ENCODE measurements at regions not wholly inside any gene's neighbourhood (a gene's known extent, or its start where the extent isn't known, plus 50 kb on each side); places are given as distances from the start of the nearest gene placed in this dataset.
A peak's percentile ranks its signal among the peaks of the same experiment; 100 is the strongest.

DNA sequence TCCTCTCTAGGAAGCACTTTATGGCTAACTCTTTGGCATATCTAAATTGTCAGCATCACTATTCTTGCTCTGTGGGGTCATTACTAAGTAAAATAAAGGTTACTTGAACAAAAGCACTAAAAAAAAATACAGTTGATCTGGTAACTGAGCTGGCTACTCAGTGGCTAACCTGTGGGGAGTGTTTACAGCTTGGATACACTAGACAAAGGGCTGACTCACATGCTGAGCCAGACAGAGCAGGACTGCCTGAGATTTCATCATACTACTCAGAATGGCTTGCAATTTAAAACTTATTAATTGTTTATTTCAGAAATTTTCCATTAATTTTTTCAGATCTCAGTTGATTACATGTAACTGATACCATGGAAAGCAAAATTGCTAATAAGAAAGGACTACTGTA is 1690.4 kb upstream of the SLC39A10 start:
- peak; percentile 64 for DNase-seq (ENCODE audit: low read depth, low spot score)
- FAIRE-seq = no peak
- H2AFZ ChIP-seq (ENCODE audit: low read depth, low read length) = peak overlapping the region; percentile 51

DNA sequence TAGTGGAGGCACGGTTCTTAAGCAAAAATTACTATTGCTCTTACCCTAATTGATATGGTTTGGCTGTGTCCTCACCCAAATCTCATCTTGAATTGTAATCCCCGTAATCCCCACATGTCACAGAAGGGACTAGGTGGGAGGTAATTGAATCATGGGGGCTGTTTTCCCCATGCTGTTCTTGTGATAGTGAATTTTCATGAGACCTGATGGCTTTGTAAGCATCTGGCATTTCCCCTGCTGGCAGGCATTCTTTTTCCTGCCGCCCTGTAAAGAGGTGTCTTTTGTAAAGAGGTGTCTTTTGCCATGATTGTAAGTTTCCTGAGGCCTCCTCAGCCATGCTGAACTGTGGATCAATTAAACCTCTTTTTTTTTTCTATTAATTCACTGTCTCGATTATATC is 1691.8 kb upstream of the SLC39A10 start:
- H2AFZ ChIP-seq (ENCODE audit: low read depth, low read length) = no peak overlapping the region
- no peaks in the 10 kb centered on the region for H3K79me2 ChIP-seq (ENCODE audit: control insufficient read depth, insufficient read depth, low read length)
- intact Hi-C loops (cut with micrococcal nuclease) (loop anchor here (5.0 kb wide), 1 partner anchor 1352 kb away; no protein-coding TSS in a partner anchor), dilution Hi-C loops (cut with MboI; ENCODE audit: extremely low pct_ligation_motif_present, low sequenced_read_pairs) (no loop called here)
- H3K9me3 ChIP-seq (replicated peaks; ENCODE audit: control insufficient read depth, insufficient read depth, low read length) = no peaks in the 10 kb centered on the region
- no peaks in the 10 kb centered on the region for H3K36me3 ChIP-seq (ENCODE audit: control insufficient read depth in 2 of 2, extremely low read depth in 1 of 2, insufficient read depth in 2 of 2, low read length in 2 of 2)
- CTCF ChIA-PET = interaction anchor here (1.0 to 6.2 kb wide), 3 partner anchors 12 to 273 kb away, joined by 3 to 200 read pairs (median 49); no protein-coding TSS in a partner anchor
- H3K27me3 ChIP-seq (ENCODE audit: control insufficient read depth in 2 of 2, insufficient read depth in 2 of 2, low read length in 2 of 2) = no peaks in the 10 kb centered on the region
- H3K4me3 ChIP-seq (replicated peaks in 1 of 3; ENCODE audit: insufficient read depth in 1 of 3, low read depth in 1 of 3, low read length in 3 of 3) = no peak overlapping the region
- no peaks in the 10 kb centered on the region for H3K9me1 ChIP-seq (replicated peaks; ENCODE audit: control insufficient read depth, extremely low read depth, insufficient read depth, low read length)
- H4K20me1 ChIP-seq (replicated peaks; ENCODE audit: control insufficient read depth, extremely low read depth, insufficient read depth, low read length) = no peaks in the 10 kb centered on the region
- H3K9ac ChIP-seq (replicated peaks; ENCODE audit: extremely low read depth, insufficient read depth, low read length) = no peak overlapping the region
- H3K27ac ChIP-seq (ENCODE audit: insufficient read depth, low read depth, low read length) = no peak overlapping the region
- no peak overlapping the region for H3K4me2 ChIP-seq (ENCODE audit: insufficient read depth, low read length)
- no peak for DNase-seq (ENCODE audit: low read depth, low spot score)
- no peak for FAIRE-seq
- TF ChIP-seq, protein P1, sequence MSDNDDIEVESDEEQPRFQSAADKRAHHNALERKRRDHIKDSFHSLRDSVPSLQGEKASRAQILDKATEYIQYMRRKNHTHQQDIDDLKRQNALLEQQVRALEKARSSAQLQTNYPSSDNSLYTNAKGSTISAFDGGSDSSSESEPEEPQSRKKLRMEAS (IDR thresholded peaks at IDR 0.05; ENCODE audit: insufficient read depth, insufficient read length) = no peak
- no peak for TF ChIP-seq FOS (IDR thresholded peaks at IDR 0.05; ENCODE audit: borderline replicate concordance, insufficient read depth, low read length)
- TF ChIP-seq MYC (IDR thresholded peaks at IDR 0.05; ENCODE audit: low read depth, low read length) = no peak
- no peak for TF ChIP-seq GATA2 (IDR thresholded peaks at IDR 0.05; ENCODE audit: insufficient read depth, insufficient read length, low read depth, low read length)
- TF ChIP-seq EZH2 (IDR thresholded peaks at IDR 0.05; ENCODE audit: borderline replicate concordance, low read depth, low read length, severe bottlenecking) = no peak
- TF ChIP-seq JUN (IDR thresholded peaks at IDR 0.05; ENCODE audit: borderline replicate concordance, insufficient read depth, insufficient read length, low read depth) = no peak
- TF ChIP-seq POLR2A (IDR thresholded peaks at IDR 0.05; ENCODE audit: low read depth, low read length) = no peak
- TF ChIP-seq, protein P2, sequence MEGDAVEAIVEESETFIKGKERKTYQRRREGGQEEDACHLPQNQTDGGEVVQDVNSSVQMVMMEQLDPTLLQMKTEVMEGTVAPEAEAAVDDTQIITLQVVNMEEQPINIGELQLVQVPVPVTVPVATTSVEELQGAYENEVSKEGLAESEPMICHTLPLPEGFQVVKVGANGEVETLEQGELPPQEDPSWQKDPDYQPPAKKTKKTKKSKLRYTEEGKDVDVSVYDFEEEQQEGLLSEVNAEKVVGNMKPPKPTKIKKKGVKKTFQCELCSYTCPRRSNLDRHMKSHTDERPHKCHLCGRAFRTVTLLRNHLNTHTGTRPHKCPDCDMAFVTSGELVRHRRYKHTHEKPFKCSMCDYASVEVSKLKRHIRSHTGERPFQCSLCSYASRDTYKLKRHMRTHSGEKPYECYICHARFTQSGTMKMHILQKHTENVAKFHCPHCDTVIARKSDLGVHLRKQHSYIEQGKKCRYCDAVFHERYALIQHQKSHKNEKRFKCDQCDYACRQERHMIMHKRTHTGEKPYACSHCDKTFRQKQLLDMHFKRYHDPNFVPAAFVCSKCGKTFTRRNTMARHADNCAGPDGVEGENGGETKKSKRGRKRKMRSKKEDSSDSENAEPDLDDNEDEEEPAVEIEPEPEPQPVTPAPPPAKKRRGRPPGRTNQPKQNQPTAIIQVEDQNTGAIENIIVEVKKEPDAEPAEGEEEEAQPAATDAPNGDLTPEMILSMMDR (IDR thresholded peaks at IDR 0.05; ENCODE audit: extremely low read depth in 1 of 2, insufficient read depth in 1 of 2, low read depth in 1 of 2, low read length in 2 of 2) = no peak
- TF ChIP-seq POLR2AphosphoS5 (IDR thresholded peaks at IDR 0.05; ENCODE audit: insufficient read depth, low read depth, low read length) = no peak
- no TSS peak for BruUV-seq (replicated peaks)
- no peaks in the 10 kb centered on the region for H3K4me1 ChIP-seq (ENCODE audit: control insufficient read depth, extremely low read depth, insufficient read depth, low read length)
- POLR2A ChIA-PET = no interaction called here

More for the DNA sequence above, 1690.4 kb upstream of the SLC39A10 start:
- no peaks in the 10 kb centered on the region for H3K9me1 ChIP-seq (replicated peaks; ENCODE audit: control insufficient read depth, extremely low read depth, insufficient read depth, low read length)
- H3K36me3 ChIP-seq (ENCODE audit: control insufficient read depth in 2 of 2, extremely low read depth in 1 of 2, insufficient read depth in 2 of 2, low read length in 2 of 2) = no peaks in the 10 kb centered on the region
- H3K27me3 ChIP-seq (ENCODE audit: control insufficient read depth in 2 of 2, insufficient read depth in 2 of 2, low read length in 2 of 2) = no peaks in the 10 kb centered on the region
- dilution Hi-C loops (cut with MboI; ENCODE audit: extremely low pct_ligation_motif_present, low sequenced_read_pairs) (no loop called here), intact Hi-C loops (cut with micrococcal nuclease) (loop anchor here (5.0 kb wide), 1 partner anchor 1351 kb away; no protein-coding TSS in a partner anchor)
- peak overlapping the region; percentile 23 for H3K9ac ChIP-seq (replicated peaks; ENCODE audit: extremely low read depth, insufficient read depth, low read length)
- no peaks in the 10 kb centered on the region for H4K20me1 ChIP-seq (replicated peaks; ENCODE audit: control insufficient read depth, extremely low read depth, insufficient read depth, low read length)
- no peaks in the 10 kb centered on the region for H3K79me2 ChIP-seq (ENCODE audit: control insufficient read depth, insufficient read depth, low read length)
- CTCF ChIA-PET = interaction anchor here (0.6 to 1.4 kb wide), 7 partner anchors 10 to 1972 kb away, joined by 3 to 21 read pairs (median 4); no protein-coding TSS in a partner anchor
- no peak overlapping the region for H3K4me3 ChIP-seq (replicated peaks in 1 of 3; ENCODE audit: insufficient read depth in 1 of 3, low read depth in 1 of 3, low read length in 3 of 3)
- POLR2A ChIA-PET = no interaction called here
- TF ChIP-seq EZH2 (IDR thresholded peaks at IDR 0.05; ENCODE audit: borderline replicate concordance, low read depth, low read length, severe bottlenecking) (no peak), FOS (IDR thresholded peaks at IDR 0.05; ENCODE audit: borderline replicate concordance, insufficient read depth, low read length) (peak; percentile 65)
- H3K4me2 ChIP-seq (ENCODE audit: insufficient read depth, low read length) = no peak overlapping the region
- H3K9me3 ChIP-seq (replicated peaks; ENCODE audit: control insufficient read depth, insufficient read depth, low read length) = no peaks in the 10 kb centered on the region
- BruUV-seq (replicated peaks) = no TSS peak
- H3K27ac ChIP-seq (ENCODE audit: insufficient read depth, low read depth, low read length) = peak overlapping the region; percentile 18
- H3K4me1 ChIP-seq (ENCODE audit: control insufficient read depth, extremely low read depth, insufficient read depth, low read length) = no peaks in the 10 kb centered on the region

All from endothelial cell of umbilical vein (primary cell).